ENCODE measurements at regions not wholly inside any gene's neighbourhood (a gene's known extent, or its start where the extent isn't known, plus 50 kb on each side); places are given as distances from the start of the nearest gene placed in this dataset.

DNA sequence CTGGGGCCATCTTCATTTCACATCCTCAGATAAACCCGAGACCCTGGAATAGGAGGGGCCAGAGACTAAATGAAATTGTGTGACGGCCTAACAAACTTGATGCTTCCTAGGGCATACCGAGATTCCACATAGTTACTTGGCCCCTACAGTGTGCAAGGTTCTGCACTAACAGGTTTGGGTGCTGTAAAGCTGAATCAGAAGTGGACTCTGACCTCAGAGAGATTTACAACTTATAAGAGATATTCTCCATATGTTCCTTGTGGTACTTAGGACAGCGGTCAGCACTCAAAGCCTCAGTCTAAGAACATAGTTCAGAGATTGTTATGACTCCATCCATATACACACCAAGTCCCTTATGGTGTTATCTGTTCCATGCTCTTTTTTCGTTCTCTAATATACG lies 55.1 kb upstream of the FHIP2A start:
- TF ChIP-seq, protein P1, sequence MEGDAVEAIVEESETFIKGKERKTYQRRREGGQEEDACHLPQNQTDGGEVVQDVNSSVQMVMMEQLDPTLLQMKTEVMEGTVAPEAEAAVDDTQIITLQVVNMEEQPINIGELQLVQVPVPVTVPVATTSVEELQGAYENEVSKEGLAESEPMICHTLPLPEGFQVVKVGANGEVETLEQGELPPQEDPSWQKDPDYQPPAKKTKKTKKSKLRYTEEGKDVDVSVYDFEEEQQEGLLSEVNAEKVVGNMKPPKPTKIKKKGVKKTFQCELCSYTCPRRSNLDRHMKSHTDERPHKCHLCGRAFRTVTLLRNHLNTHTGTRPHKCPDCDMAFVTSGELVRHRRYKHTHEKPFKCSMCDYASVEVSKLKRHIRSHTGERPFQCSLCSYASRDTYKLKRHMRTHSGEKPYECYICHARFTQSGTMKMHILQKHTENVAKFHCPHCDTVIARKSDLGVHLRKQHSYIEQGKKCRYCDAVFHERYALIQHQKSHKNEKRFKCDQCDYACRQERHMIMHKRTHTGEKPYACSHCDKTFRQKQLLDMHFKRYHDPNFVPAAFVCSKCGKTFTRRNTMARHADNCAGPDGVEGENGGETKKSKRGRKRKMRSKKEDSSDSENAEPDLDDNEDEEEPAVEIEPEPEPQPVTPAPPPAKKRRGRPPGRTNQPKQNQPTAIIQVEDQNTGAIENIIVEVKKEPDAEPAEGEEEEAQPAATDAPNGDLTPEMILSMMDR (IDR thresholded peaks at IDR 0.05), result no peak
- TF ChIP-seq POLR2A (IDR thresholded peaks at IDR 0.05), result no peak

Measured in suprapubic skin (tissue), 3 donors.